Glomerular visceral epithelial cell (primary cell): ENCODE measurements at regions not wholly inside any gene's neighbourhood (a gene's known extent, or its start where the extent isn't known, plus 50 kb on each side); places are given as distances from the start of the nearest gene placed in this dataset.
A peak's percentile ranks its signal among the peaks of the same experiment; 100 is the strongest.

Experiments
- DNase-seq: peaks from one replicate; pipeline ENCODE4 v3.0.0-alpha.2; 2016; ENCODE audit errors: extremely low spot score

DNA sequence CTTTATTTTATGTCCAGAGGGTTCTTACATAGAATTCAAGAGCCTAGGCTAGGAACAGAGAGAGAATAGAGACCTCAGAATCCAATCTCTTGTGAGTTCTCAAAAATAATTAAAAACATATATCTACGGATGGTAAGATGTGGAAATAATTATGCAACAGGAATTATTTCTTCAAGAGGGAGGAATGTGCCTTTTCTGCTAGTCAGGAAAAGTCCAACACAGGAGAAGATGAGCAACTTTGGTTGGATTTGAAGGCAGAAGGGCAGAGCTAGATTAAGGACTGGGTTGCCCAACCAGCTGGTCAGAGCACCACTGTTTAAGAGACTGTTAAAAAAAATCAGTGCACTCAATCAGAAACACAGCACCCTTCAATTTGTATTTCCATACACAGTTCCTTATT, 365.5 kb downstream of the ETNK1 start:
- no peak for DNase-seq

DNA sequence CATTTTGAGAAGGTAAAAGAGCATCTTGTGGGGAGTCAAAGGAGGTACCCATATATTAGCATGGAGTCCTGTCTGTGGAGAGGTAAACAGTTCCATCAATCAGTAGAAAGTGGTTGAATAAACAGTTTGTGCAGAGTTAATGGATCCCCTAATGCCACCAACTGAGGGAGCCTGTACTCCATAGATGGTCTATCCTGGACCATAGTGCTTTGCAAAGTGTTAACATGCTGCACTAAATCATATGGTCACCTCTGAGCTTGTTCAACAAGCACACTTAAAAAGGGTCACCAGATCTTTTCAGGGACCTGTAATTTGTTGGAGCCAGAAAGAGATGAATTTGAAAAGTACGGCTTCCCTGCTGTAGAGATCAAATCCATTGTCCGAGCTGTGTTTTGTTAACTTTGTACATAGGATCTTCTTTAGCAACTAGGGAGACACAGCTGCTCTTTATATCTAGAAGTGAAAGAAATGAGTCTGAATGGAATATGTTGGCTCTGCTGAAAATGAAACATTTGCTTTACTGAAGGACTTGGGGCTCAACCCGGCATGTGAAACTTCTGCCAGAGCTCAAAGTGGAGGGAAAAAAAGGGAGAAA, 366.4 kb downstream of the ETNK1 start:
- no peak for DNase-seq

DNA sequence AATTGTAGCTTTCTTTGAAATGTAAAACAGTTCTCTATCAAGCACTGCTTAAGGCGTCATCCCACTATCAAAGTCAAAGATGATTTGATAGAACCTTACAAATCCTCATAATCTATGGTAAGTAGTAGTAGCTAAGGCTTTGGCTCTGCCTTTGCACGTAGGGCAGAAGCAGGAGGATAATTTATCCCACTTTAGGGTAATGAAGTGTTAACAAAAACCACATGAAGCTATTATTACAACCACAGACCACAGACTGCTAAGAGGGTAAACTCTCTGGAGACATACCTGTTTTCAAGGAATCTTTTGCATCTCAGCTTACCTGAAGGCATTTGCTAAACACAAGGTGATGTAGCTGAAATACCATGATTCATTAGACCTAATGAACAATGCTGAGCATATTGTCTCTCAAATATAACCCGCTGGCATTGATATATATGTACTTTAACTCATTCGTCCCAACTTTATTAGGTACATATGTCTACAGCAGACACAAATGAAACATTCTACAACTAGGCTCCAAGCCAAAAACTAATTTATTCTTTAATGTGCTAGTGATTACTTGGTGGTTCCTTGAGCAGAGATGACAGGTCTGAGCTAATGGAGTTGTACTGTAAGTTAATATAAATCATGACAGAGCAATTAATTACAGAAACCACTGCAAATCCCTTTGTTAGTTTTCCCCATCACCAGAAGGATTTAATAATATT, 368.8 kb downstream of the ETNK1 start:
- DNase-seq = peak; percentile 29

GRCh38 chr12:22994316-22994675, 369.3 kb downstream of the ETNK1 start:
- no peak for DNase-seq

GRCh38 chr12:23001487-23001886, 376.5 kb downstream of the ETNK1 start:
- no peak for DNase-seq

DNA sequence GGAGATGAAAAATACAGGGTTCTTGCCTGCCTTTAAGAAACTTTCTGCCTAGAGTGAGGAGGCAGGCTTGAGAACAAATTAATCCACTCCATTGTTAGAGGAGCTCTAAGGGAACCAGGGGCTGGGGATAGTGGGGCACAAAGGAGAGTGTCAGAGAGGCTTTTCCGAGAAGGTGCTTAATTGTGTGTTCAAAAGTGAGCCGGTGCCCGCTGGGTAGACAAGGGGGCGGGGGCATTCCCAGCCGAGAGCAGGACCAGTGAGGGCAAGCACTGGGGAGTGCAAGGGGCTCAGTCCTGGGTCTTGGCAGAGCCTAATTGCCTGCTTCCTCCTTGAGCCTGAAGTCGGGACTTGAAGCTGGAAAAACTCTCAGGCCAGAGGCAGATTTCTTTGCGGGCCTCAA, 377.4 kb downstream of the ETNK1 start:
- DNase-seq = no peak

DNA sequence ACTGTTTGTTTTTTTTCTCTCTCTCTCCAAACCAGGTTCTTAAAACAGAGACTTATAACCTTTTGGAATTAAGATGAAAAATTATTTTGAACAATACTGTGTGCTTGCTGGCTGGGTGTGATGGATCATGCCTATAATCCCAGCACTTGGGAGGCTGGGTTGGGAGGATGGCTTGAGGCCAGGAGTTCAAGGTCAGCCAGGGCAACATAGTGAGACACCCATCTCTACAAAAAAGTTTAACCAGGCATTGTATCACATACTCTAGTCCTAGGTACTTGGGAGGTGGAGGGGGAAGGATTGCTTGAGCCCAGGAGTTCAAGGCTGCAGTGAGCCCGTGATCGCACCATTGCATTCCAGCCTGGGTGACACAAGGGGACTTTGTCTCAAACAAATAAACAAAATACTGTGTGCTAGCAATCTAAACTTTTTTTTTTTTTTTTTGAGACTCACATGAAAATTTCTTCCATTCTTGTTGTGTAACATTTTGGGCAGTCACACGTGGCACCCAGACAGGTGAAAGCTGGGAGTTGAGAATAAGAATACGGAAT, 379.6 kb downstream of the ETNK1 start:
- no peak for DNase-seq

DNA sequence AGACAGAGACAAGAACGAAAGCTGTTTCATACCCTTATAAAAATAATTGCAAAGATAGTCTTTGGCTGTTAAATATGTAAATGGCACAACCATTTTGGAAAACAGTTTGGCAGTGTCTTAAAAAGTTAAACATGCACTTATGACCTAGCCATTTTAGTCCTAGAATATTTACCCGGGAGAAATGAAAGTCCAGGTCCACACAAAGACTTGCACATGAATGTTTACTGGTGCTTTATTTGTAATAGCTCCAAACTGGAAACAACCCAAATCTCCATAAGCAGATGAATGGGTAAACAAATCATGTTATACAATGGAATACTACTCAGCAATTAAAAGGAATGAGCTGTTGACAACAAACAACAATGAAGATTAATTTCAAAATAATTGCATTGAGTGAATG, 380.4 kb downstream of the ETNK1 start:
- no peak for DNase-seq

- no peak for DNase-seq
Observed at GRCh38 chr12:23006413-23006812, 381.4 kb downstream of the ETNK1 start.

DNA sequence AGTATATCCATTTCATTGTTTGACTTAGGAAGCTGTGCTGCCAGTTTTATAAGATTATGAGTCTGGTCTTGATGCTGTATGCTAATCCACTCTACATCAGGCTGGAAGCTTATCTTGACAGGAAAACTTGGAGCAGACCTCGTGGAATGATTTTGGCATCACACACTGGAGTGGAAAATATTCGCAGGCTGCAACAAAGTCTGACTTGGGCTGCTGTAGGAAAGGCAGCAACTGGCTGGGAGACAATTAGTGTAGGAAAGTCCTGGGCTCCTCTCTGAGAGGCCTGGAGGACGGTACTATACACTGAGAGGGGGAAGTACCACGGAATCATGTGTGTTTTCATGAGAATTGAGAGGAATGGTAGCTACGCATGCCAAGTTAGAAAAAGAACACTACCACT, 383.7 kb downstream of the ETNK1 start:
- no peak for DNase-seq

DNA sequence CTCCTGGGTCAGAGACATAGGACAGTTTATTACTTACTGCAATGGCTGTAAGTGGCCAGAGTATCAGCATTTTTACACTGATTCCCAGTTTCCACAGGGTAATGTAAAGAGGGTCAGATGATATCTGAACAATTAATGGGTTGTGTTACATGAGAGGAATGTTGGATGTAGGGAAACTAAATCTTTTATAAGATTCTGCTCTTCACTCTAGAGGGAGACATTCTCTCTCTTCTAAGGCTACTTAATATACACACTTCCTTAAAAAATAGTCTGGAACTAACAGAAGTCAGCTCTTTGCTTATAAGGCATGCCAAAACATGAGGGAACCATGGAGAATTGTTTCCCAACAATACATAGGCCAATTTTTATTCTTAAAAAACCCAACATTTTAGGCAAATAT, 389.8 kb downstream of the ETNK1 start:
- no peak for DNase-seq

GRCh38 chr12:23025372-23026016, 400.5 kb downstream of the ETNK1 start:
- DNase-seq = no peak

GRCh38 chr12:23028158-23028802, 403.3 kb downstream of the ETNK1 start:
- no peak for DNase-seq

- no peak for DNase-seq
Observed at GRCh38 chr12:23029185-23029584, 404.2 kb downstream of the ETNK1 start.

DNA sequence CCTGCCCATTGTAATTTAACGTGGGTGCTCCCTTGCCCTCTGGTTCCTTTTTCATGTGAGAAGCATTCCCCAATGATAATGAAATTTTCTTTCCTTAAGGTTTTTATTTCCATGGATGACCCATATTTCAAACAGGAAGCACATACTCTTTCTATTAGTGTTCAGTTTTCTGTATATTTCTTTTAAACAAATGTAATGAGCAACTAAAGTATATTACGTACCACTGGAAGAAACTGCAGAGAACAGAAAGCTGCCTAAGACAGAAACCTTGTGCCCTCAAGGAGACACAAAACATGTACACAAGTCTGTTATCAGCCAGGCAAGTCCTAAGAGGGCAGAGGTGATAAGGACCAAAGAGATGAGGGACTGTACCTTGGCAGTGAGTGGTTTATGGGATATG, 414.9 kb downstream of the ETNK1 start:
- DNase-seq = no peak

GRCh38 chr12:23041774-23042173, 416.8 kb downstream of the ETNK1 start:
- DNase-seq = no peak

GRCh38 chr12:23043646-23044045, 418.7 kb downstream of the ETNK1 start:
- DNase-seq = no peak

GRCh38 chr12:23049180-23049579, 424.2 kb downstream of the ETNK1 start:
- DNase-seq = peak; percentile 1

DNA sequence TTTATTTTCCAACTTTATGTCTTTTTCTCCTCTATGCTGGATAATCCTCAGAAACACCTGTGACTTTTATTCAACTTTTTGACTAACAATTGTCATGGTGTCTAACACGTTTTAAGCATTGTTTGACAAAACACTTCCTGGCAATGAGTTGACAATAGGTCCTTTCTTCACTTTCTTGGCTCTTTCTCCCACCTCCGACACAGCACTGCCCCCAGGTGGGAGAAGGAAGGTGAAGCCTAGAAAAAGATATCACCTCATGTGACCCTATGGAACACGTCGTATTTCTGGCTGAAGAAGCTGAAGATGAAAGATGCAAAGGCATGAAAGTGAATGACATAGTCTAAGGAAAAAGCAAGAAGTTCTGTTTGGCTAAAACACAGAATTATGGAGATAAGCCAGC, 430.0 kb downstream of the ETNK1 start:
- DNase-seq = peak; percentile 13

GRCh38 chr12:23057571-23057970, 432.6 kb downstream of the ETNK1 start:
- DNase-seq = no peak

DNA sequence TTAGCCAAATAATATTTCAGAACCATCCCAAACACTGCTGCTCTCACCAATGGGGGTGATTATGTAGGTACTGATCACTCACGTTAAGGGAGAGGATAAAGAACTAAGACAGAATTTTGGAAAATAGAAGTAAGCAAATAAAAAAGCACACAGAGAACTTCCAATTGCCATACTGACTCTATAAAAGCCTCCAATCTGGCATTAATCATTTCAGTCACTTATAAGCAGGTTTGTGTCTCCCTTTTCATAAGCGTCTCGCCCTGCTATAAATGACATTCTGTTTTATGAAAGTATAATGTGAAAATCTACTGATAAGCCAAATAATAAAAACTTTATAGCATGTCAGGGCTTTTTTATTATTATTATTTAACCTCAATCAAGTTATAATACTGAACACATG, 435.2 kb downstream of the ETNK1 start:
- DNase-seq = no peak

GRCh38 chr12:23063206-23063605, 438.2 kb downstream of the ETNK1 start:
- DNase-seq = no peak

GRCh38 chr12:23066095-23066494, 441.1 kb downstream of the ETNK1 start:
- DNase-seq = no peak
